ENCODE measurements at regions not wholly inside any gene's neighbourhood (a gene's known extent, or its start where the extent isn't known, plus 50 kb on each side); places are given as distances from the start of the nearest gene placed in this dataset.
"Not testable (repeated sequence)": the region's sequence is repeated elsewhere in the genome, so short reads cannot be mapped to it uniquely, and the experiment has no call there.

DNA sequence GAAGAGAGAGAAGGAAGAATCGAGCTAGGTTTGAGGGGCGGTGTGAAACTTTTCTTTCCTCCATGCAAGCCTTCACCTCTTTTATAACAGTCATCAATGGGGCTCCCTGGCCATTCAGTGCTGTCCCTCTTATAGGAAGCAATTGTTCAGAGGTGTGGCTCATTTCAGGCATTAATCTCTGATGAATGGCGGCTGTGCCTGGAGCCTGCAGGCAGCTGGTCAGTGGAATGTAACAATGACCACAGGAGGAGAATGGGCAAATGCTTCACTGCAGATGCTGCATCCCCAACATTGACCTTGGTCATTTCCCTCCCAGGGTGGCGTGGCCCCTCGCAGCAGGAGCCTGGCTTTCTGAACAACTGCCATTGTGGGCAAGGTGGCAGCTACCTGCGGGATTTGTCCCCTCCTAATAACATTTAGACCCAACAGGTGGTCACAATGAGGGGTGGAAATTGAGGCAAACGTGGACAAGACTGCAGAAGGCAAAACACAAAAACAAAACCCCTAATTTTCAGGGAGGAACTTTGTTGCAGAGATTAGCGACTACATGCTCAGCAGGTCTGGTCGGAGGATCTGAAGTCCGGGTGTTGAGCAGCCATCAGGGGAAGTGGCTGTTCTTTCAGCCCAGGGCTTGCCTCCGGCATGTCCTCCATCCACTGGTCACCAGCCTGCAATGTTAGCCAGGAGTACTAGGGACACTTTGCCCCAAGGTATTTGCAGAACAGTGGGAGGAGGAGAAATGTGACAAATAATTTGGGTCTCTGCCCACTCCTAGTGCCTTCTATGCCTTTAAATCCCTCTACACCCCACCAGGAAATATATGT, 97.3 kb upstream of the PAXBP1 start:
- H3K4me1 Mint-ChIP-seq (ENCODE audit: insufficient read depth, unreplicated experiment) = no peaks in the 10 kb centered on the region
- ChIA-PET CTCF (interaction anchor here (0.7 to 1.4 kb wide), 3 partner anchors 12 to 166 kb away, joined by 3 to 5 read pairs (median 4); no protein-coding TSS in a partner anchor), POLR2A (no interaction called here)
- intact Hi-C loops (cut with micrococcal nuclease) = no loop called here
- no peak overlapping the region for H3K4me3 Mint-ChIP-seq (ENCODE audit: unreplicated experiment)
- H3K27ac Mint-ChIP-seq (ENCODE audit: low read depth, unreplicated experiment) = no peak overlapping the region
- no peaks in the 10 kb centered on the region for H3K36me3 Mint-ChIP-seq (ENCODE audit: insufficient read depth, unreplicated experiment)
- no peaks in the 10 kb centered on the region for H3K9me3 Mint-ChIP-seq (ENCODE audit: unreplicated experiment)
- TF ChIP-seq, protein P1, sequence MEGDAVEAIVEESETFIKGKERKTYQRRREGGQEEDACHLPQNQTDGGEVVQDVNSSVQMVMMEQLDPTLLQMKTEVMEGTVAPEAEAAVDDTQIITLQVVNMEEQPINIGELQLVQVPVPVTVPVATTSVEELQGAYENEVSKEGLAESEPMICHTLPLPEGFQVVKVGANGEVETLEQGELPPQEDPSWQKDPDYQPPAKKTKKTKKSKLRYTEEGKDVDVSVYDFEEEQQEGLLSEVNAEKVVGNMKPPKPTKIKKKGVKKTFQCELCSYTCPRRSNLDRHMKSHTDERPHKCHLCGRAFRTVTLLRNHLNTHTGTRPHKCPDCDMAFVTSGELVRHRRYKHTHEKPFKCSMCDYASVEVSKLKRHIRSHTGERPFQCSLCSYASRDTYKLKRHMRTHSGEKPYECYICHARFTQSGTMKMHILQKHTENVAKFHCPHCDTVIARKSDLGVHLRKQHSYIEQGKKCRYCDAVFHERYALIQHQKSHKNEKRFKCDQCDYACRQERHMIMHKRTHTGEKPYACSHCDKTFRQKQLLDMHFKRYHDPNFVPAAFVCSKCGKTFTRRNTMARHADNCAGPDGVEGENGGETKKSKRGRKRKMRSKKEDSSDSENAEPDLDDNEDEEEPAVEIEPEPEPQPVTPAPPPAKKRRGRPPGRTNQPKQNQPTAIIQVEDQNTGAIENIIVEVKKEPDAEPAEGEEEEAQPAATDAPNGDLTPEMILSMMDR (IDR thresholded peaks at IDR 0.05; ENCODE audit: unreplicated experiment) = no peak
- H3K27me3 Mint-ChIP-seq (ENCODE audit: insufficient read depth, unreplicated experiment) = peaks cover 84% of the 10 kb centered on the region
- no peak for DNase-seq (ENCODE audit: unreplicated experiment)
- no TSS peak for BruUV-seq (replicated peaks)

DNA sequence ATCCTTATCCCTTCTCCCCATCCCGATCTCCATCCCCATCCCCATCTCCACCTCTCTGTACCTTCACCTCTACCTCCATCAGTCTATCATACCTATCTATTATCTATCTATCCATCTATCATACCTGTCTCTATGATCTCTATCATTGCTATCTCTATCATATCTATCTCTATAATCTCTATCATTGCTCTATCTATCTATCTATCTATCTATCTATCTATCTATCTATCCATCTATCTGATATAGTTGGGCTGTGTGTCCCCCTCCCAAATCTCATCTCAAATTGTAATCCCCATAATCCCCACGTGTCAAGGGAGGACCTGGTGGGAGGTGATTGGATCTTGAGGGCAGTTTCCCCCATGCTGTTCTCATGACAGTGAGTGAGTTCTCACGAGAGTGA, 97.9 kb upstream of the PAXBP1 start:
- intact Hi-C loops (cut with micrococcal nuclease) = no loop called here
- H3K36me3 Mint-ChIP-seq (ENCODE audit: insufficient read depth, unreplicated experiment) = no peaks in the 10 kb centered on the region
- no peak for DNase-seq (ENCODE audit: unreplicated experiment)
- H3K9me3 Mint-ChIP-seq (ENCODE audit: unreplicated experiment) = no peaks in the 10 kb centered on the region
- no peak overlapping the region for H3K27ac Mint-ChIP-seq (ENCODE audit: low read depth, unreplicated experiment)
- no TSS peak for BruUV-seq (replicated peaks)
- TF ChIP-seq, protein P1 (IDR thresholded peaks at IDR 0.05; ENCODE audit: unreplicated experiment) = no peak
- peaks cover 84% of the 10 kb centered on the region for H3K27me3 Mint-ChIP-seq (ENCODE audit: insufficient read depth, unreplicated experiment)
- H3K4me1 Mint-ChIP-seq (ENCODE audit: insufficient read depth, unreplicated experiment) = no peaks in the 10 kb centered on the region
- ChIA-PET POLR2A (no interaction called here), CTCF (no interaction called here)
- no peak overlapping the region for H3K4me3 Mint-ChIP-seq (ENCODE audit: unreplicated experiment)

DNA sequence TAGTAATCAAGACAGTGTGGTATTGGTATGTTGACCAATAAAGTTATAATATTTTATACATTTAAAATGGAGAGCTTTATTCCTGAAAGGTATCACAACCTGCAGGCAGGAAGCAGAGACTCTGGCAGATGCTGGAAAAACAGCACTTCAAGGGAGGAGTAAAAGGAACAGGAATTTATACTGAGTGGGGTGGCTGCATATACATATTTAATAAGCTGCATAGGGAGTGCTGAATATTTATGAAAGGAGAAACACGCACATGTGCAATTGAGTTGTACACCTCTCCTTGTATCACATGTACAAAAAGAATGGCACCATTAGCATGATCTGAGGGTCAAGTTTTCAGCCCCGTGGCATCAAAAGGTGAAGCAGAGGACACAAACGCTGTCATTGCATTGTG, 104.9 kb upstream of the PAXBP1 start:
- no TSS peak for BruUV-seq (replicated peaks)
- H3K4me1 Mint-ChIP-seq (ENCODE audit: insufficient read depth, unreplicated experiment) = no peaks in the 10 kb centered on the region
- intact Hi-C loops (cut with micrococcal nuclease) = no loop called here
- ChIA-PET POLR2A (no interaction called here), CTCF (no interaction called here)
- H3K27ac Mint-ChIP-seq (ENCODE audit: low read depth, unreplicated experiment) = no peak overlapping the region
- no peaks in the 10 kb centered on the region for H3K9me3 Mint-ChIP-seq (ENCODE audit: unreplicated experiment)
- TF ChIP-seq, protein P1 (IDR thresholded peaks at IDR 0.05; ENCODE audit: unreplicated experiment) = no peak
- H3K36me3 Mint-ChIP-seq (ENCODE audit: insufficient read depth, unreplicated experiment) = no peaks in the 10 kb centered on the region
- no peak overlapping the region for H3K4me3 Mint-ChIP-seq (ENCODE audit: unreplicated experiment)
- H3K27me3 Mint-ChIP-seq (ENCODE audit: insufficient read depth, unreplicated experiment) = peaks cover 85% of the 10 kb centered on the region
- DNase-seq (ENCODE audit: unreplicated experiment) = no peak

DNA sequence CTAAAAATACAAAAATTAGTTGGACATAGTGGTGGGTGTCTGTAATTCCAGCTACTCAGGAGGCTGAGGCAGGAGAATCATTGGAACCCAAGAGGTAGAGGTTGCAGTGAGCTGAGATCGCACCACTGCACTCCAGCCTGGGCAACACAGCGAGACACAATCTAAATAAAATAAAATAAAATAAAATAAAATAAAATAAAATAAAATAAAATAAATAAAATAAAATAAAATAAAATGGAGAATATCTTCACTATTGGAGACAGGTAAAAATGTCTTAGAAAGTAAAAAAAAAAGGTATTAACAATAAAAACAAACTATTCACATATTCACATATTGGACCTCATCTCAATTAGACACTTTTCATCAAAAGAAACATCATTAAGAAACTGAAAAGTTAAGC, 106.3 kb upstream of the PAXBP1 start:
- H3K9me3 Mint-ChIP-seq (ENCODE audit: unreplicated experiment); POLR2A ChIA-PET; intact Hi-C loops (cut with micrococcal nuclease); BruUV-seq (replicated peaks); H3K4me1 Mint-ChIP-seq (ENCODE audit: insufficient read depth, unreplicated experiment); DNase-seq (ENCODE audit: unreplicated experiment); H3K36me3 Mint-ChIP-seq (ENCODE audit: insufficient read depth, unreplicated experiment); H3K4me3 Mint-ChIP-seq (ENCODE audit: unreplicated experiment); CTCF ChIA-PET; H3K27ac Mint-ChIP-seq (ENCODE audit: low read depth, unreplicated experiment): not testable (repeated sequence)
- peaks cover 89% of the 10 kb centered on the region for H3K27me3 Mint-ChIP-seq (ENCODE audit: insufficient read depth, unreplicated experiment)

Measured in MCF 10A (cell line).